ENCODE measurements at regions not wholly inside any gene's neighbourhood (a gene's known extent, or its start where the extent isn't known, plus 50 kb on each side); places are given as distances from the start of the nearest gene placed in this dataset.

DNA sequence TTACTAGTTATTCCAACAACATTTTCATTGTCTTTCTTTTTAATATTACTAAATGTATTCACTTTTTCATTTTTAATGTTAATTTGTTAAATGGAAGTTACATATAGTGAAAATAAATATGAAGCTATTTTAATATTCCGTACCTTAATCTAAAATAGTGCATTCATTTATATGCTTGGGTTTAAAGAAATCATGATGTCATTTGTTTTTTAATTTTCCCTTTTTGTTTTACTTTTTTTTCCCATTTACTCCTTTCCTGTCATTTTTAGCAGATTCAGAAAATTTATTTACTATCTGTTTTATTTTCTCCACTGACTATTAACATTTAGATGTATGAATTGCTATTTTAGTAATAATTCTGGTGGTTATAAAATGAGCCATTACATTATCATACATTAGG lies 183.0 kb upstream of the CDH9 start:
- H2BK20ac ChIP-seq (ENCODE audit: low read depth, low read length, poor library complexity, severe bottlenecking), result no peak overlapping the region
- Mint-ChIP-seq H3K9me3 (peaks cover 0 to 3% of the 10 kb centered on the region in 2 experiments; a peak in 3 of 5 replicates), H3K4me3 (no peak overlapping the region), H3K27me3 (ENCODE audit: low read depth) (no peaks in the 10 kb centered on the region), H3K36me3 (ENCODE audit: insufficient read depth in 1 of 3, low read depth in 3 of 3) (peaks cover 0 to 2% (median 0%) of the 10 kb centered on the region in 3 experiments; a peak in 1 of 7 replicates), H3K27ac (no peak overlapping the region), H3K4me1 (no peaks in the 10 kb centered on the region)
- H3K9me3 ChIP-seq (ENCODE audit: control insufficient read depth, low read depth, low read length), result no peaks in the 10 kb centered on the region
- no peaks in the 10 kb centered on the region for H3K4me1 ChIP-seq (ENCODE audit: insufficient read depth, low read length)
- H3K4me2 ChIP-seq (ENCODE audit: insufficient read depth, insufficient read length, low read length), result no peak overlapping the region
- no peak overlapping the region for H2AFZ ChIP-seq (ENCODE audit: low read length)
- no peak for DNase-seq
- no peaks in the 10 kb centered on the region for H4K20me1 ChIP-seq (ENCODE audit: control insufficient read depth, insufficient read depth, insufficient read length)
- H3K27me3 ChIP-seq (ENCODE audit: insufficient read depth, low read length), result no peaks in the 10 kb centered on the region
- no peak overlapping the region for H3K23ac ChIP-seq (ENCODE audit: insufficient read length, low read depth, low read length)
- H3K14ac ChIP-seq (ENCODE audit: insufficient read depth, low read length), result no peak overlapping the region
- no CpG with 5 or more reads among the region's 1 CpG for whole genome bisulfite sequencing (ENCODE audit: extremely low coverage, insufficient read length, low lambda C conversion rate)
- no peak overlapping the region for H3K9ac ChIP-seq (ENCODE audit: extremely low read depth, insufficient read length, low read length)
- no peak overlapping the region for H2BK5ac ChIP-seq (ENCODE audit: insufficient read length, low read length)
- H4K91ac ChIP-seq (ENCODE audit: insufficient read length, low read depth, low read length), result no peak overlapping the region
- H2BK12ac ChIP-seq (ENCODE audit: insufficient read length, low read depth, low read length), result no peak overlapping the region
- no peak overlapping the region for H2AK5ac ChIP-seq (ENCODE audit: insufficient read length, low read length)
- no peak overlapping the region for H3K4ac ChIP-seq (ENCODE audit: low read depth, low read length)
- no peak overlapping the region for H2BK15ac ChIP-seq (ENCODE audit: low read depth, low read length)
- no peak overlapping the region for H3K56ac ChIP-seq (ENCODE audit: insufficient read length, low read depth, low read length)
- H4K8ac ChIP-seq (replicated peaks; ENCODE audit: insufficient read length, low read depth, low read length), result no peak overlapping the region
- H3K79me1 ChIP-seq (ENCODE audit: insufficient read depth, low read depth, low read length, poor library complexity, severe bottlenecking), result no peaks in the 10 kb centered on the region
- no peaks in the 10 kb centered on the region for H3K79me2 ChIP-seq (ENCODE audit: insufficient read depth, low read length)
- H4K5ac ChIP-seq (ENCODE audit: insufficient read length, low read depth, low read length), result no peak overlapping the region
- TF ChIP-seq, protein P1, sequence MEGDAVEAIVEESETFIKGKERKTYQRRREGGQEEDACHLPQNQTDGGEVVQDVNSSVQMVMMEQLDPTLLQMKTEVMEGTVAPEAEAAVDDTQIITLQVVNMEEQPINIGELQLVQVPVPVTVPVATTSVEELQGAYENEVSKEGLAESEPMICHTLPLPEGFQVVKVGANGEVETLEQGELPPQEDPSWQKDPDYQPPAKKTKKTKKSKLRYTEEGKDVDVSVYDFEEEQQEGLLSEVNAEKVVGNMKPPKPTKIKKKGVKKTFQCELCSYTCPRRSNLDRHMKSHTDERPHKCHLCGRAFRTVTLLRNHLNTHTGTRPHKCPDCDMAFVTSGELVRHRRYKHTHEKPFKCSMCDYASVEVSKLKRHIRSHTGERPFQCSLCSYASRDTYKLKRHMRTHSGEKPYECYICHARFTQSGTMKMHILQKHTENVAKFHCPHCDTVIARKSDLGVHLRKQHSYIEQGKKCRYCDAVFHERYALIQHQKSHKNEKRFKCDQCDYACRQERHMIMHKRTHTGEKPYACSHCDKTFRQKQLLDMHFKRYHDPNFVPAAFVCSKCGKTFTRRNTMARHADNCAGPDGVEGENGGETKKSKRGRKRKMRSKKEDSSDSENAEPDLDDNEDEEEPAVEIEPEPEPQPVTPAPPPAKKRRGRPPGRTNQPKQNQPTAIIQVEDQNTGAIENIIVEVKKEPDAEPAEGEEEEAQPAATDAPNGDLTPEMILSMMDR (conservative IDR thresholded peaks at IDR 0.05), result no peak
- no peaks in the 10 kb centered on the region for H3K23me2 ChIP-seq (ENCODE audit: insufficient read length, low read depth, low read length, poor library complexity, severe bottlenecking)
- H2BK120ac ChIP-seq (ENCODE audit: low read depth, low read length, poor library complexity, severe bottlenecking), result no peak overlapping the region
- no peak overlapping the region for H3K18ac ChIP-seq (ENCODE audit: insufficient read length, low read depth, low read length)
- H3T11ph ChIP-seq (ENCODE audit: low read length), result no peak overlapping the region
- no peak overlapping the region for H3K27ac ChIP-seq (ENCODE audit: insufficient read length, low read depth, low read length)

All from H9 (cell line).